ENCODE measurements at regions not wholly inside any gene's neighbourhood (a gene's known extent, or its start where the extent isn't known, plus 50 kb on each side); places are given as distances from the start of the nearest gene placed in this dataset.

- TF ChIP-seq SMAD1 (IDR thresholded peaks at IDR 0.05; ENCODE audit: low read depth, low read length, partially characterized antibody) (no peak), CTCF (IDR thresholded peaks at IDR 0.05 in 2 of 3, conservative IDR thresholded peaks at IDR 0.05 in 1 of 3; ENCODE audit: insufficient read depth in 2 of 3, low read depth in 1 of 3, low read length in 3 of 3) (no peak), ATF2 (CRISPR knock-in tag; IDR thresholded peaks at IDR 0.05) (no peak), POLR2A (conservative IDR thresholded peaks at IDR 0.05) (no peak)
Observed at GRCh38 chr6:142008781-142009180, 123.9 kb upstream of the GJE1 start.

Measured in K562 (cell line).